ENCODE measurements at regions not wholly inside any gene's neighbourhood (a gene's known extent, or its start where the extent isn't known, plus 50 kb on each side); places are given as distances from the start of the nearest gene placed in this dataset.
"Not testable (repeated sequence)": the region's sequence is repeated elsewhere in the genome, so short reads cannot be mapped to it uniquely, and the experiment has no call there.

DNA sequence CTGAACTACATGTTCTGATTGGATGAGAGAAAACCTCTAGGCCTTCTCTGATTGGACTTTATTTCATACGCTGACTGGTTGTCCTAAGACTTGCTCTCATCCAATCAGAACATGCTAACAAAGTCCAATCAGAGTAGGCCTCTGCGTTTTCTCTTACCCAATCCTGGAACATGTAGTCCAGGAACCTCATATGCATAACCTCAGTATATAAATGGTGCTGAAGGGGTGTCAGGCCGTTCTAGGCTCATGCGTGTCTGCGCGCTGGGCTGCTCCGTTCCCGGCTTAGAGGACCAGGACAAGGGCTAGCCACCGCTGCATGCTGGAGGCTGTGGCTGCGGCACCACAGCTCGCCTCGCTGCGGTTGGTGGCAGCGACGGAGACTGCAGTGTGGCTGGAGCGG is 68.3 kb upstream of the THOC3 start:
- H3K27me3 ChIP-seq (ENCODE audit: control insufficient read depth in 3 of 3, insufficient read depth in 3 of 3, low read length in 3 of 3); H3K4me3 ChIP-seq (ENCODE audit: low read length in 3 of 3); H3K36me3 ChIP-seq (ENCODE audit: control insufficient read depth in 3 of 3, insufficient read depth in 3 of 3, low read length in 3 of 3); H3K9ac ChIP-seq (ENCODE audit: low read depth in 1 of 3, low read length in 3 of 3); H3K27ac ChIP-seq (ENCODE audit: low read depth, low read length); H3K4me1 ChIP-seq (ENCODE audit: control insufficient read depth in 3 of 3, insufficient read depth in 3 of 3, low read length in 3 of 3); H3K9me3 ChIP-seq (ENCODE audit: control insufficient read depth in 3 of 3, low read length in 3 of 3): not testable (repeated sequence)

DNA sequence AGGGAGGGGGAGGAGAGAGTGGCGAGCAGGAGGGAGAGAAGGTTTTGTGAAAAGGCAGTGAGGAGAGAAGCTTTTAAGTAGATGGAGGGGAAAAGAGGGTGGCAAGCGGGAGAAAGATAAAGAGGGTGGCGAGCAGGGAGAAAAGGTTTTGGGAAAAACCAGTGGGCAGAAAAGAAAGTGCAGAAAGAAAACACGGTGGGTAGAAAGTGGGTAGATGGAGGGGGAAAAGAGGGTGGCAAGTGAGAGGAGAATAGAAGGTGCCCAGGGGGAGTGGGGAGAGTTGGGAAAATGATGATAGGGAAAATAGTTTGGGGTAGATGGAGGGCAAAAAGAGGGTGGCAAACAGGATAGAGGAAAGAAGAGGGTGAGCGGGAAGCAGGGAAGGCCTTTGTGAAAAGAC is 69.1 kb upstream of the THOC3 start:
- not testable (repeated sequence) for H3K27me3 ChIP-seq (ENCODE audit: control insufficient read depth in 3 of 3, insufficient read depth in 3 of 3, low read length in 3 of 3); H3K9me3 ChIP-seq (ENCODE audit: control insufficient read depth in 3 of 3, low read length in 3 of 3)

DNA sequence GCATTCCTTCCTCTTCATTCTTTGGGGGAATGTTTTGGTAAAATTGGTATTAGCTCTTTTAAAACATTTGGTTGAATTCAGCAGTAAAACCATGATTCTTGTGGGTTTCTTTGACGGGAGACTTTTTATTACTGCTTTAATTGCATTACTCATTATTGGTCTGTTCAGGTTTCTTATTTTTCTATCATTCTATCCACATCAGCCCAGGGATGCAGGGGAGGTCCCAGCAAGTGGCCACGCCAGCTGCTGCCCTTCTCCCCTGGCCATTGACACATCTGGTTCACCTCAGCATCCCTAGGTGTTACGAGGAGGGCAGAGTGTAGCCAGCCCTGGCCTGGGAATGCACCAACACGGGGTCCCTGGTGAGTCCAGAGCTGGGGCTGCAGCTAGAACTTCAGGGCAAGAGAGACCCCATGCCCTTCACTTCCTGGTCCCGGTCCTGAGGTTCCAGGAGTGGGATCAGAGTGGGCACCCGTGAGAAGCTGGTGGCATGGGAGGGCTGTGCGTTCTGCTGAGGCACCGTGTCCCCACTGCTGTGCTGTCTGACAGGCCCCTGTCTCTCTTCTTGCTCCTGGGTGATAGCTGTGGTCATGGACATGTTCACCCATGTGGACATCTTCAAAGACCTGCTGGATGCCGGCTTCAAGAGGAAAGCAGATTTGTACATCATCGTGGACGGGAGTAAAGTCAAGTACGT is 72.1 kb upstream of the THOC3 start:
- not testable (repeated sequence) for H3K9me3 ChIP-seq (ENCODE audit: control insufficient read depth in 3 of 3, low read length in 3 of 3); H3K27me3 ChIP-seq (ENCODE audit: control insufficient read depth in 3 of 3, insufficient read depth in 3 of 3, low read length in 3 of 3)

More for the DNA sequence above, 69.1 kb upstream of the THOC3 start:
- not testable (repeated sequence) for H3K9ac ChIP-seq (ENCODE audit: low read depth in 1 of 3, low read length in 3 of 3); H3K4me3 ChIP-seq (ENCODE audit: low read length in 3 of 3); H3K36me3 ChIP-seq (ENCODE audit: control insufficient read depth in 3 of 3, insufficient read depth in 3 of 3, low read length in 3 of 3); H3K27ac ChIP-seq (ENCODE audit: low read depth, low read length); H3K4me1 ChIP-seq (ENCODE audit: control insufficient read depth in 3 of 3, insufficient read depth in 3 of 3, low read length in 3 of 3)

DNA sequence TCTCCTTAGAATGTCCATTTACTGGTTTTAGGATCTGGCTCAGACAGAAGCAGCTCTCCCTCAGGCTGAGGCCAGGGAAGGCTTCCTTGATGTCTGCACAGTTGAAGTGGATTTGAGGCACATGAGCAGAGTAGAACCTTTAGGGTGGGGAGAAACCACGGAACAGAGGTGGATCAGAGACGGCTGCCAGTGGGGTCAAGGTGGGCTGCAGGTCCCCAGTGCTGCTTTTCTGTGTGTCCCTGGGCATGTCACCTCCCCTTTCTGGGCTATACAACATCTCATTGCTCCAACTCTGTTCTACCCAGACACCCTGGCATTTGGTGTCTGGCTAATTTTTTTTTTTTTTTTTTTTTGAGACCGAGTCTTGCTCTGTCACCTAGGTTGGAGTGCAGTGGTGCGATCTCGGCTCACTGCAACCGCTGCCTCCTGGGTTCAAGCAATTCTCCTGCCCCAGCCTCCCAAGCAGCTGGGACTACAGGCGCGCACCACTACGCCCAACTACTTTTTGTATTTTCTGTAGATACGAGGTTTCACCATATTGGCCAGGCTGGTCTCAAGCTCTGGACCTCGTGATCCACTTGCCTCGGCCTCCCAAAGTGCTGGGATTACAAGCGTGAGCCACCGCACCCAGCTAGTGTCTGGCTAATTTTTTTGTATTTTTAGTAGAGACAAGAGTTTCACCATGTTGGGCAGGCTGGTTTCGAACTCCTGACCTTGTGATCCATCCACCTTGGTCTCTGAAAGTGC is 73.3 kb upstream of the THOC3 start:
- not testable (repeated sequence) for H3K36me3 ChIP-seq (ENCODE audit: control insufficient read depth in 3 of 3, insufficient read depth in 3 of 3, low read length in 3 of 3); H3K4me1 ChIP-seq (ENCODE audit: control insufficient read depth in 3 of 3, insufficient read depth in 3 of 3, low read length in 3 of 3); H3K4me3 ChIP-seq (ENCODE audit: low read length in 3 of 3); H3K27me3 ChIP-seq (ENCODE audit: control insufficient read depth in 3 of 3, insufficient read depth in 3 of 3, low read length in 3 of 3); H3K9ac ChIP-seq (ENCODE audit: low read depth in 1 of 3, low read length in 3 of 3); H3K9me3 ChIP-seq (ENCODE audit: control insufficient read depth in 3 of 3, low read length in 3 of 3); H3K27ac ChIP-seq (ENCODE audit: low read depth, low read length)

More for the DNA sequence above, 72.1 kb upstream of the THOC3 start:
- H3K36me3 ChIP-seq (ENCODE audit: control insufficient read depth in 3 of 3, insufficient read depth in 3 of 3, low read length in 3 of 3); H3K4me1 ChIP-seq (ENCODE audit: control insufficient read depth in 3 of 3, insufficient read depth in 3 of 3, low read length in 3 of 3); H3K4me3 ChIP-seq (ENCODE audit: low read length in 3 of 3); H3K27ac ChIP-seq (ENCODE audit: low read depth, low read length); H3K9ac ChIP-seq (ENCODE audit: low read depth in 1 of 3, low read length in 3 of 3): not testable (repeated sequence)

DNA sequence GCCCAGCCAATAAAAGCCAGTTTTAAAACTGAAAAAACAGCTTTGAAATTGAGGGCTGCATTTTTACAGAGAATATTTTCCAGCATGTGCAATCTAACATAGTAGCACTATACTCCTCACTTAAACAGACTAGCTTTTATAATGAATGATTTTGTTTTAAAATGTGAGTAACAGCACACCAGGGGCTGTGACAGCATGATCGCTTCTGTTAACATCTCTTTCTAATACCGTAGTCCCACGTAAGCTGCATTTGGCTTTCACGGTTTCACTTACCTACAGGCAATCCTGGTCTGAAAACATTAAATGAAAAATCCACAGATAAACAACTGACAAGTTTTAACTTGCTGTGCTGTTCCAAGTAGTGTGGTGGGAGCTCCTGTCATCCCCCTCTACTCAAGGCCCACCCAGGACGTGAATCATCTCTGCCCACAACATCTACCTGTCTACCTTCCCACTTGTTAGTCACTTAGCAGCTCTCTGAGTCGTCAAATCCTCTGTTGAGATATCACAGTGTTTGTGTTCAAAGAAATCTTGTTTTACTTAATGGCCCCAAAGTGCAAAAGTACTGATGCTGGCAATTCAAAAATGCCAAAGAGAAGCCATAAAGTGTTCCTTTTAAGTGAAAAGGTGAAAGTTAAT is 74.0 kb upstream of the THOC3 start:
- H3K4me1 ChIP-seq (ENCODE audit: control insufficient read depth in 3 of 3, insufficient read depth in 3 of 3, low read length in 3 of 3); H3K9ac ChIP-seq (ENCODE audit: low read depth in 1 of 3, low read length in 3 of 3); H3K27me3 ChIP-seq (ENCODE audit: control insufficient read depth in 3 of 3, insufficient read depth in 3 of 3, low read length in 3 of 3); H3K9me3 ChIP-seq (ENCODE audit: control insufficient read depth in 3 of 3, low read length in 3 of 3); H3K27ac ChIP-seq (ENCODE audit: low read depth, low read length); H3K4me3 ChIP-seq (ENCODE audit: low read length in 3 of 3); H3K36me3 ChIP-seq (ENCODE audit: control insufficient read depth in 3 of 3, insufficient read depth in 3 of 3, low read length in 3 of 3): not testable (repeated sequence)

DNA sequence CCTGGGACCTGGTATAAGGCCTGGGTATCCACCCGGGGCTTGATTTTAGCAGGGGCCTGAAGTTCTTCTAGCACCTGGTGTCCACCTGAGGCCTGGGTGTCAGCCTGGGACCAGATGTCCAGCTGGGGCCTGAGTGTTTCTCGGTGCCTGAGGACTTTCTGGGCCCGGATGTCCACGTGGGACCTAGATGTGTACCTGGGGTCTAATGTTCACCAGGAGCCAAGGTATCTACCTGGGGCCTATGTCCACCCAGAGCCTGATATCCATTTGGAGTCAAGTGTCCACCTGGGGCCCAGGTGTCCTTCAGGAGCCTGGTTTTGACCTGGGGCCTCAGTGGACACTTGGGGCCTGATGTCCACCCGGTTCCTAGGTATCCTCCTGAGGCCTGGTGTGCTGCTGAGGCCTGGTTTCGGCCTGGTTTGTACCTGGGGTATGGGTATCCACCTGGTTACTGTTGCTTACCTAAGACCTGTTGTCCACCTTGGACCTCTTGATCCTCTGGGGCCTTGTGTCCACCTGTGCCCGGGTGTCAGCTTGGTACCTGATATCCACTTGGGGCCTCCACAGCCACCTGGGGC is 75.2 kb upstream of the THOC3 start:
- H3K4me1 ChIP-seq (ENCODE audit: control insufficient read depth in 3 of 3, insufficient read depth in 3 of 3, low read length in 3 of 3); H3K27me3 ChIP-seq (ENCODE audit: control insufficient read depth in 3 of 3, insufficient read depth in 3 of 3, low read length in 3 of 3); H3K9ac ChIP-seq (ENCODE audit: low read depth in 1 of 3, low read length in 3 of 3); H3K9me3 ChIP-seq (ENCODE audit: control insufficient read depth in 3 of 3, low read length in 3 of 3); H3K36me3 ChIP-seq (ENCODE audit: control insufficient read depth in 3 of 3, insufficient read depth in 3 of 3, low read length in 3 of 3); H3K27ac ChIP-seq (ENCODE audit: low read depth, low read length); H3K4me3 ChIP-seq (ENCODE audit: low read length in 3 of 3): not testable (repeated sequence)

DNA sequence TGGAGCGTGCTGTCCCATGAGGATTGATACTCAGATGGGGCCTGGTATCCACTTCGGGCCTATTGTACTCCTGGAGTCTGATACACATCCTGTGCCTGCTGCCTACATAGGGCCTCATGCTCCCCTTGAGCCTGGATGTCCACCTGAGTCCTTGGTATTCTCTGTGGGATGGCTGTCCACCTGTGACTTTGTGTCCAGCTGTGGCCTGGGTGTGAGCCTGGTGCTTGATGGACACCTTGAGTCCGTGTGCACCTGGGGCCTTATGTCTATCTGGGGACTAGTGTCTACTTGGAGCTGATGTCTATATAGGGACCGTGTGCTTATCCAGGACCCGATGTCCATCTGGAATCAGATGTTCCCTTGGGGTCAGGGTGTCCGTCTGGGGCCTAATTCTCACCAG is 75.9 kb upstream of the THOC3 start:
- H3K27me3 ChIP-seq (ENCODE audit: control insufficient read depth in 3 of 3, insufficient read depth in 3 of 3, low read length in 3 of 3); H3K4me1 ChIP-seq (ENCODE audit: control insufficient read depth in 3 of 3, insufficient read depth in 3 of 3, low read length in 3 of 3); H3K9ac ChIP-seq (ENCODE audit: low read depth in 1 of 3, low read length in 3 of 3); H3K27ac ChIP-seq (ENCODE audit: low read depth, low read length); H3K4me3 ChIP-seq (ENCODE audit: low read length in 3 of 3); H3K9me3 ChIP-seq (ENCODE audit: control insufficient read depth in 3 of 3, low read length in 3 of 3); H3K36me3 ChIP-seq (ENCODE audit: control insufficient read depth in 3 of 3, insufficient read depth in 3 of 3, low read length in 3 of 3): not testable (repeated sequence)

DNA sequence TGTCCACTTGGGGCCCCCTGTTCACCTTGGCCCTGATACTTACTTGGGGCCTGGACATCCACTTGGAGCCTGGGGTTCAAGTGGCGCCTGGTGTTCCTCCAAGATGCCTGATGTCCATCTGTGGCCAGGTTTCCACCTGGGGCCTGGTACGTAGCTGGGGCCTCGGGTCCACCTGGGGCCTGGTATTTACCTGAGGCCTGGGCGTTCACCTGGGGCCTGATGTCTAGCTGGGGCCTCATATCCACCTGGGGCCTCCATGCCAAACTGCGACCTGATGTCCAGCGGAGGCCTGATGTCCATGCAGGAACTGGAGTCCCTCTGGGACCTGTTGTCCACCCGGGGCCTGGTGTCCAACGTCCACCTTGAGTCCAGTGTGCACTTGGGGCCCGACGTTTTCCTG is 76.3 kb upstream of the THOC3 start:
- H3K9ac ChIP-seq (ENCODE audit: low read depth in 1 of 3, low read length in 3 of 3); H3K9me3 ChIP-seq (ENCODE audit: control insufficient read depth in 3 of 3, low read length in 3 of 3); H3K27ac ChIP-seq (ENCODE audit: low read depth, low read length); H3K27me3 ChIP-seq (ENCODE audit: control insufficient read depth in 3 of 3, insufficient read depth in 3 of 3, low read length in 3 of 3); H3K36me3 ChIP-seq (ENCODE audit: control insufficient read depth in 3 of 3, insufficient read depth in 3 of 3, low read length in 3 of 3); H3K4me1 ChIP-seq (ENCODE audit: control insufficient read depth in 3 of 3, insufficient read depth in 3 of 3, low read length in 3 of 3); H3K4me3 ChIP-seq (ENCODE audit: low read length in 3 of 3): not testable (repeated sequence)

DNA sequence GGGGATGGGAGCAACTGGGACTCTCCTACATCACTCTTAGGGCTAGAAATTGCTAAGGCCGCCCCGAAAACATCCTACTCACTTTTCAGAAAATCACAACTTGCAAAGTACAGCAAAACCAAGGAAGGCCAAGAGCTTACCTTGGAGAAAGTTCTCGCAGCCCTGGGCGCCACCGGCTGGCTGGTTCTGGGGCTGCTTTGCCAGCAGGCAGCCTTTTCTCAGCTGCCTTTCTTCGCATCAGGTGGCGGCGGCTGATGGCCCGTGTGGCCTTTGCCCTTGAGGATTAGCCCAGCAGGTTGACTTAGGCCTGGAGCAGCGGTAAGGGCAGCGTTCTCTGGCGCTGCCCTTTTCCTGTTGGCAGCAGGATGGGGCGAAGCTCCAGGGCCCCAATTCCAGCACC is 77.3 kb upstream of the THOC3 start:
- not testable (repeated sequence) for H3K36me3 ChIP-seq (ENCODE audit: control insufficient read depth in 3 of 3, insufficient read depth in 3 of 3, low read length in 3 of 3); H3K4me3 ChIP-seq (ENCODE audit: low read length in 3 of 3); H3K9ac ChIP-seq (ENCODE audit: low read depth in 1 of 3, low read length in 3 of 3); H3K4me1 ChIP-seq (ENCODE audit: control insufficient read depth in 3 of 3, insufficient read depth in 3 of 3, low read length in 3 of 3); H3K27ac ChIP-seq (ENCODE audit: low read depth, low read length); H3K27me3 ChIP-seq (ENCODE audit: control insufficient read depth in 3 of 3, insufficient read depth in 3 of 3, low read length in 3 of 3); H3K9me3 ChIP-seq (ENCODE audit: control insufficient read depth in 3 of 3, low read length in 3 of 3)

DNA sequence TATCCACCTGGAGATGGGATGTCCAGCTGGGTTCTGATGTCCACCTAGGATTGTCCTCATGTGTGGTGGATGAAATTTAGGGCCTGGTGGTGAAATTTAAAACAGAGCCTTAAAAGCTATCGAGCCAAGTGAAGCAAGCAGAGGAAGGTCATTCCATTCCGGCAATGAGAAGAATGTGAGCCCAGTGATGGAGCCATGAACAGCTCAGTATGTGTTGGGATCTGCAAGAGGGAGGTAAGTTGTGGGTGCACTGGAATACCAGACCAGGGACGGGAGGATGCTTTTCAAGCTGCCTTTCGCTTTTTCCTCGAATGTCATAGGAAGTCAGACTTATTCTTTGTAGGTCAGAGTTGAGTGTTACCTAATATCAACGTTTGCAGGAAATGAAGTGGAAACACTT is 80.6 kb upstream of the THOC3 start:
- not testable (repeated sequence) for H3K4me3 ChIP-seq (ENCODE audit: low read length in 3 of 3); H3K9me3 ChIP-seq (ENCODE audit: control insufficient read depth in 3 of 3, low read length in 3 of 3); H3K27me3 ChIP-seq (ENCODE audit: control insufficient read depth in 3 of 3, insufficient read depth in 3 of 3, low read length in 3 of 3); H3K9ac ChIP-seq (ENCODE audit: low read depth in 1 of 3, low read length in 3 of 3); H3K27ac ChIP-seq (ENCODE audit: low read depth, low read length); H3K4me1 ChIP-seq (ENCODE audit: control insufficient read depth in 3 of 3, insufficient read depth in 3 of 3, low read length in 3 of 3); H3K36me3 ChIP-seq (ENCODE audit: control insufficient read depth in 3 of 3, insufficient read depth in 3 of 3, low read length in 3 of 3)

Data from skeletal muscle tissue (tissue), 3 donors.